HUES64 (cell line): ENCODE measurements at regions not wholly inside any gene's neighbourhood (a gene's known extent, or its start where the extent isn't known, plus 50 kb on each side); places are given as distances from the start of the nearest gene placed in this dataset.
A peak's percentile ranks its signal among the peaks of the same experiment; 100 is the strongest.

Source experiments
- H3K27ac ChIP-seq: 2 replicates; pipeline ENCODE4 v1.7.0; 2013; ENCODE audit warnings: low read depth, low read length, inconsistent platforms
- H3K27me3 ChIP-seq: 2 replicates; pipeline ENCODE4 v1.6.1; 2013; ENCODE audit warnings: mild to moderate bottlenecking, low read length; ENCODE audit not compliant: insufficient read depth
- H3K36me3 ChIP-seq: 2 replicates; pipeline ENCODE4 v1.6.1; 2013; ENCODE audit warnings: mild to moderate bottlenecking, low read length; ENCODE audit not compliant: insufficient read depth
- H3K4me1 ChIP-seq: 2 replicates; pipeline ENCODE4 v1.6.1; 2013; ENCODE audit warnings: mild to moderate bottlenecking, low read length, moderate library complexity; ENCODE audit not compliant: insufficient read depth
- H3K4me3 ChIP-seq: 2 replicates; pipeline ENCODE4 v1.5.1; 2013; ENCODE audit warnings: mild to moderate bottlenecking, low read length, moderate library complexity
- H3K9ac ChIP-seq: 2 replicates; pipeline ENCODE4 v1.6.1; 2013; ENCODE audit warnings: mild to moderate bottlenecking, low read depth, low read length
- H3K9me3 ChIP-seq: 2 replicates; pipeline ENCODE4 v1.6.1; 2013; ENCODE audit warnings: low read depth, low read length; ENCODE audit not compliant: insufficient read depth
- WGBS: fragments of 150-250, 120-280 bp; methylation state at CpG from one replicate; pipeline ENCODE4 v1.1.7; 2013; ENCODE audit warnings: missing lambda C conversion rate; 5-methylcytosine and 5-hydroxymethylcytosine counted together

DNA sequence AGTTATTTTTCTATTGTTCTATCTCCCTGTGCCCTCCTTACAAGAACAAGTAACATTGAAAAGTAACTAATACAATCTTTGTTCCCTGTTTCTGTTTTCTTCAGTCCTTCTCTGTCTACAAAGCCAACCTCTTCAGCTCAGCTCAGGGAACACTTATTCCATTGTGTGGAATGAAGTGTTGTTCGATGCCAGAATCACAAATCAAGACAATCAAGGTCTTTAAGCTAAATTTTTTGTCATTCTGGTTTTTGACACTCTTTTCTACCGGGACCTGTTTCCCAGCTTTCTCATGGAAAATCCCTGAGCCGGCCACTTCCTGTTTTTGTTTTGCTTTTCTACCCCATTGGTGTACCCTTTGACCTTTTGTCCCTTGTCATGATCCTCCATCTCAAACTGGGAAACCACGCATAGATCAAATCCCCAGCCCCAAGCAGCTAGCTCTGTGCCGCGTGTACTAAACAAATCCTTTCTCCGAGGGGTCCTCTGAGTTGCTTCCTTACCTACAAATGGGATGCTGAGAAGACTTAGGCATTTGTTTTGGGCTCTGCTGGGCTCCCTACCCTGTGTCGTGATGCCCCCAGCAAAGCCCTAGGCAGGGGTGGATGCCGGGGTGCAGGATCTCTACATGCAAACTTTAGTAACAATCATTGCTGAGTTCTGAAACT is 141.8 kb downstream of the TOMM20 start:
- H3K4me3 ChIP-seq = no peak overlapping the region
- no peaks in the 10 kb centered on the region for H3K36me3 ChIP-seq
- H3K27me3 ChIP-seq = no peaks in the 10 kb centered on the region
- peak overlapping the region; percentile 95 for H3K27ac ChIP-seq
- peak overlapping the region; percentile 55 for H3K9ac ChIP-seq
- peaks cover 33% of the 10 kb centered on the region for H3K4me1 ChIP-seq
- H3K9me3 ChIP-seq = no peaks in the 10 kb centered on the region
- 37% methylated on average over 9 of the region's 9 CpGs for WGBS

DNA sequence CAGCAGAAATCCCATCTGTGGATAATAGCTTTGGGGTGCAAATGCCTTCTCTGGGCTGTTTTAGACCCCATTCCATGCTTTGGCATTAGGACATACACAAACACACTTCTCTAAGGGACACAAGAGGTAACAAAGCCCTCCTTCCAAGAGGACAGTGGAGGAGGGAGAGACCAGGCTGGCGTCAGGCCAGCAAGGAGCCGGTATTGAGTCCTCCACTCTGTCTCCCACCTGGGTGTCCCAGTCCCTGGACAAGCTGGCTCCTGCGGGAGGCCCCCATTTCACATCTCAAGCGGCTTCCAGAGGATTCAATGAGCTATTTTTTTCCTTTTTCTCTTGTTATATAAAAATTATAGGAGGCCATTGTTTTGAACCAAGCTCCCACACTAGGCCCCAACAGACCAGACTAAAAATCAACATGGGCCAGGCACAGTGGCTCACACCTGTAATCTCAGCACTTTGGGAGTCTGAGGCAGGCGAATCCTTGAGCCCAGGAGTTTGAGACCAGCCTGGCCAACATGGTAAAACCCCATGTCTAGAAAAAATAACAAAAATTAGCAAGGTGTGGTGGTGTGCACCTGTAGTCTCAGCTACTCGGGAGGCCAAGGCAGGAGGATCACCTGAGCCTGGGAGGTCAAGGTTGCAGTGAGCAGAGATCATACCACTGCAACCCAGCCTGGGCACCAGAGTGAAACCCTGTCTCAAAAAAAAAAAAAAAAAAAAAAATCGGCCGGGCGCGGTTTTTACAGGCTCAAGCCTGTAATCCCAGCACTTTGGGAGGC is 142.9 kb downstream of the TOMM20 start:
- no peaks in the 10 kb centered on the region for H3K27me3 ChIP-seq
- H3K4me3 ChIP-seq = no peak overlapping the region
- no peak overlapping the region for H3K9ac ChIP-seq
- no peaks in the 10 kb centered on the region for H3K36me3 ChIP-seq
- peak overlapping the region; percentile 95; the same call in 1 of the 2 replicates for H3K27ac ChIP-seq
- H3K4me1 ChIP-seq = peaks cover 33% of the 10 kb centered on the region
- H3K9me3 ChIP-seq = no peaks in the 10 kb centered on the region
- 94% methylated on average over 10 of the region's 10 CpGs for WGBS

DNA sequence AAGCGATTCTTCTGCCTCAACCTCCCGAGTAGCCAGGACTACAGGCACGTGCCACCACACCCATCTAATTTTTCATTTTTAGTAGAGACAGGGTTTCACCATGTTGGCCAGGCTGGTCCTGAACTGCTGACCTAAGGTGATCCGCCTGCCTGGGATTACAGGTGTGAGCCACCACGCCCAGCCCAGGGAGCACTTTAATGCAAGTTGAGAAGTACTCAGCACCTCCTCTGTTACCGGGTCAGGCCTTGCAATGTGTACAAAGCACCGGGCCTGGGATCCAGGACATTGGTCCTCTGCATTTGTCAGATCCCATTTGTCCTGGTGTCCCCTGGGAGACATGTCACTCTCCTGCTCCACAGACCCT is 143.6 kb downstream of the TOMM20 start:
- Histone ChIP-seq H3K4me3 (no peak overlapping the region), H3K9me3 (no peaks in the 10 kb centered on the region), H3K4me1 (peaks cover 33% of the 10 kb centered on the region), H3K9ac (no peak overlapping the region), H3K27me3 (no peaks in the 10 kb centered on the region), H3K27ac (no peak overlapping the region), H3K36me3 (no peaks in the 10 kb centered on the region)
- whole genome bisulfite sequencing = 95% methylated on average over 7 of the region's 7 CpGs

DNA sequence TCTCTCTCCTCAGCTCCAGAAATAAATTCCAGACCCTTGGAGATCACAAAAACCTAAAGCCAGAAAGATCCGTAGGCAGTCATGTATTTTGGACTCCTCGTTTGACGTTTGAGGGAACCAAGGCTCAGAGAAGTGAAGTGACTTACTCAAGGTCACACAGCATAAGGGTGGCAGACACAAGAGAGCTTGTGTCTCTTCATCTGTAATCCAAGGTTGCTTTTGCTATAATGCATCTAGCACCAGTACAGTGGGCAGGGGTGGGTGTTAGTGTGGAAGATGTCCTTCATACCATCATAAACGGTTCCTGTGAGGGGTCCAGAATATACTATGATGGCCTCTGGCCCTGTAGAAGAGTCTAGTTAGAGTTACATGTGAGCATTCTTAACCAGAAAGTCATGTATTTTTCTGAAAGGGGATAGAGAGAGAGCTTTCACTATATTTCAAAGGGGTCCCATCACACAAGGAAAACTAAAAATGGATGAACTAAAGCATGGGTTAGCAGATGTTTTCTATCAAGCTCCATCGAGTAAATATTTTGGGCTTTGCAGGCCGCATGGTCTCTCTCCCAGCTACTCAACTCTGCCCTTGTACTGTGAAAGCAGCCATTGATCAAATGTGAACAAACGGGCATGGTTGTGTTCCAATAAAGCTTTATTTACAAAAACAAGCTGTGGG is 144.9 kb downstream of the TOMM20 start:
- H3K9me3 ChIP-seq = no peaks in the 10 kb centered on the region
- WGBS = 82% methylated on average over 7 of the region's 7 CpGs
- H3K27me3 ChIP-seq = no peaks in the 10 kb centered on the region
- H3K36me3 ChIP-seq = no peaks in the 10 kb centered on the region
- H3K4me1 ChIP-seq = peaks cover 40% of the 10 kb centered on the region
- peak overlapping the region; percentile 29; the same call in 1 of the 2 replicates for H3K27ac ChIP-seq
- no peak overlapping the region for H3K9ac ChIP-seq
- H3K4me3 ChIP-seq = no peak overlapping the region

DNA sequence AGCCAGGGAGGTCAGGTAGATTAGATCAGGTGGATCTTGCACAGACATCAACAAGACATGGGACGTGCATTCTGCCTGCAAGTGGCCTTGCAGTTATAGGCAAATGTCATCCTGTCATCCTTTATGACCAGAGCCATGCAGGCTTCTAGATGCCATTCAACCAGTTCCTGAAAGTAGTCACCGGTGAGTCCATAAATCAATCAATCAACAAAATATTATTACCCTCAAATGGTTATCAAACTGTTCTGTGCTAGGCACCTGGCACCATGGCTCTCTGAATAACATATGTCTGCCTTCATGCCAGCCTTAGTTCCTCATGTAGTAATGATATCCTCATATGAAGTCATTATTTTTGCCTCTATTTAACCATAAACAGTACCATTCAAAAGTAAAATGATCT is 146.9 kb downstream of the TOMM20 start:
- WGBS = 95% methylated on average over 2 of the region's 2 CpGs
- no peak overlapping the region for H3K4me3 ChIP-seq
- H3K36me3 ChIP-seq = no peaks in the 10 kb centered on the region
- no peaks in the 10 kb centered on the region for H3K9me3 ChIP-seq
- no peaks in the 10 kb centered on the region for H3K27me3 ChIP-seq
- no peak overlapping the region for H3K9ac ChIP-seq
- H3K4me1 ChIP-seq = peaks cover 28% of the 10 kb centered on the region
- H3K27ac ChIP-seq = no peak overlapping the region

DNA sequence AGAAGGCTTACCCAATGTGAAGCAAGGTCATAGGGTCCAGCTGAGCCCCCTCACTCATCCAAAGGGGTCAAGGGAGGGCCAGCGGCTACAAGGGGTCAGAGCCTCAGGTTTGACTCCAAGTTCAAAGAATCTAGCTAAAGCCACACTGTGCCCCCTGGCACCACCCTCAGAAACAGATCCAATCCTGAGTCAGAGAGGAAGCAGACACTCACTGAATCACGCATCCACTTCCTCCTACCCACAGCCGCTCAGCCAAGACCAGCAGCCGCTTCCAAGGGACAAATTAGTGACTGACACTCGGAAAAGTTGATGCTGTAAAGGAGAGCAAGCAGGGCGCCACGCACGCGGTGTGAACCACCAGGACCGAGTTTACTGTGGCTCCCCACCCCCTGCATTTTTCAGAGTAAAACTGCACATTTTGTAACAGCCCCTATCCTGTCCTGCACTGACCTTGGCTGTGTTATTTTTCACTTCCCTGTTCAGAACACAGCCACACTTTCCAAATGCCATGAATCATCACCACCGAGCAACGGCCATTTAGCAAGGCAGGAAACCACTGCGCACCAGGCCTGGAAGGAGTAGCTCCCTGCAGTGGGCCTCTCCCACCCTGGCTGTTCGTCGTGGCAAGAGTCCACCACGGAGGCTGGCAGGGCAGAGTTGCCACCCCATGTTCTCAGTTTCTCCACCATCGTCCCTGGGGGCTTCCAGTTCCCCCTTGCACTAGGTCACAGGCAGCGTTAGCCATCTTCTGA is 147.8 kb downstream of the TOMM20 start:
- H3K27ac ChIP-seq = no peak overlapping the region
- whole genome bisulfite sequencing = 88% methylated on average over 18 of the region's 18 CpGs
- no peaks in the 10 kb centered on the region for H3K36me3 ChIP-seq
- H3K9ac ChIP-seq = no peak overlapping the region
- no peaks in the 10 kb centered on the region for H3K27me3 ChIP-seq
- H3K9me3 ChIP-seq = no peaks in the 10 kb centered on the region
- H3K4me1 ChIP-seq = peaks cover 23% of the 10 kb centered on the region
- no peak overlapping the region for H3K4me3 ChIP-seq

DNA sequence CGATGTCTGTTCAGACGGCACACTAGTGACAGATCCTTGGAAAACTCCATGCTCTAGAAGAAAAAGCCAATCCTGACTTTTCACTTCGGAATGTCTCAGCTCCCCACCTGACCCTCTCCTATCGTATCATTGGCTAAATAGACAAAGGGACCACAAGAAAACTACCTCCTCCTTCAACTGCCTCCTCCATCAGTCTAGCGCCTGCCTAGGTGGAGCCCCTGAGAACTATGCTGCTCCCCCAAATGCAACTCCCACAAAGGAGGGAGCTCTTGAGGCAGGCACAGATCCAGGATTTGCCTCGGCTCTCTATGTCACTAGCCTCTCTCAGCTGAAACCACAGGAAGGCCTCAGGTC is 148.4 kb downstream of the TOMM20 start:
- Histone ChIP-seq H3K9ac (no peak overlapping the region), H3K27me3 (no peaks in the 10 kb centered on the region), H3K9me3 (no peaks in the 10 kb centered on the region), H3K4me1 (peaks cover 23% of the 10 kb centered on the region), H3K27ac (no peak overlapping the region), H3K4me3 (no peak overlapping the region), H3K36me3 (no peaks in the 10 kb centered on the region)
- 92% methylated on average over 6 of the region's 6 CpGs for WGBS

DNA sequence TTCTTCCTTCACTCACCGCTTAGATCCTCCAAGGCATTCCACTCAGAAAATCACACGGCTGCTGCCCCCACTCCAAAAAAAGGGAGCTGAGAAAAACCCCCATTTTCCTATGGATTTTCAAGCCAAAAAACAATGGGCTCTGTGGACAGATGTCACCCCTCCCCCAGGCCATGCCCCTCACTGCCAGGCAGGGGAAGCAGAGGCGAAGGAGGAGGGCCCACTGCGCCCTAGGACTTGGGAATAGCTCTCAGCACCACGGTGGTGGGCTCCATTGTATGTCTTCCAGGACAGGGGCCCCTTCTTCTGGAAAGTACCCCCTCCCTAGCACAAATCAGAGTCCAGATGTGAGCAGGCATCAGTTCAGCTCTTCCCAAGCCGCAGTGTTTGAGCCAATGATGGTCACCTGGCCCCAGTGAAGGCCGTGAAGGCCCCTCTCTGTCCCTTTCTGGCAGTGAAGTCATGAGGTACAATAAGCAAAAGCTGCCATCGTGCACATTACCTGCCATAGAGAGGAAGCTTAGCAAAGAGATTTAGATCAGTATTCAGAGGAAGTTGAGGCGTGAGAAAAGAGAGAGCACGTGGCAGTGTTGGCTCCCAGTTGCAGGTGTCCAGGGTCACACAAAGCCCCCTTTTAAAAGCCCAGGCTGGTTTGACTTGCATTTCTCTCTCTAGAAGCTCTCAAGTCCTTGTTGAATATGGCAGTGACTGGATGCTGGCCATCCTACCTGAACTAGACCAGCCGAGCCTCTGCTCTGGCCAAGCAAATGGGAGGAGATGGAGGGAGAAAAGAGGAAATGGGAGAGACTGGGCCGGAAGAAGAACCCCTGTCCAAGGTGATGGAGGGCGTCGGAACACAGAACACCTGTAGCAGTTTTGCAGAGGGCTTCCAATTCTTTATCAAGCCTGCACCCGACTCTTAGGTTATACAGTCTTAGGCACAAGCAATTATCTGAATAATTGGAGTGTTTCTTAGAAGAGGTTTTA is 149.0 kb downstream of the TOMM20 start:
- 89% methylated on average over 15 of the region's 15 CpGs for WGBS

DNA sequence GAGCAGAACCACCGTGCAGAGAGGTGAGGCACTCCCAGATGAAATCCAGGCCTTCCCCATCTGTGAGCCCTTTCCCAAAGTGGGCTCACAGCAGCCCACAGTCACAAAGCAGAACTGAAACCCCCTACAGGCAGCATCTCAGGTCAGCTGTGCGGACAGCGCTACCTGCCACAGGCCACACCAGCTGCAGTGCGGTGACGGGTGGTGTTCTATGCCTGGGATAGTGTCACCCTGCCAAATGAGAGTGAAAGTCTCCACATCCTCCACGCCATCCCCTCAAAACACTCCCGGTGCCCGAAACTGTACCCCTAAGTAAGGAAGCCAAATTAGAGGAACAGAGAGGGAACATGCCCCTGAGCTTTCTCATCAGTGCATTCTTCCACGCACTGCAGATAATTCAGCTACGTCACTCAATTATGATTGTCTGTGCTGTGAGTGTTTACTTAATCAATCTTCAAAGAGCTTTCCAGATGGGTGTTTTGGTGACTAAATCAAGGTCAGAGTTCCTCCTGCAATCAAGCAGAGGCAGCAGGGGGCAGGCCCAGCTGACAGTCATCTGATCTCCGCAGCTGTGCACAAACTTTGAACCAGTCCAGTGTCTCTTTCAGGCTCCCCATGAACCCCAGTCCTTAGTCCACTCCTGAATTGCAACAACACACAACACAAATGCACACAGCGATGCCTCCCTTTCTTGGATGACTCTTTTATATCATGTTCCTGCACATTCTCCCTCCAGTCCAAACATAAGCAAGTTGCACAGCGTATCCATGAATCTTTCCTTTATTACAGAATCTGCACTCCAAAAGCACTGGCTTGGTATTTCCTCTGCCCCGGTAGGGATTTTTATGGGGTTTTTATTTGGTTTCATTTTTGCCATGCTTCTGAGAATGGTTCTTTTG is 150.0 kb downstream of the TOMM20 start:
- Histone ChIP-seq H3K9me3 (no peaks in the 10 kb centered on the region), H3K27ac (no peak overlapping the region), H3K4me1 (peaks cover 16% of the 10 kb centered on the region), H3K36me3 (no peaks in the 10 kb centered on the region), H3K9ac (no peak overlapping the region), H3K27me3 (no peaks in the 10 kb centered on the region), H3K4me3 (no peak overlapping the region)
- 87% methylated on average over 13 of the region's 14 CpGs for WGBS

More for the DNA sequence above, 149.0 kb downstream of the TOMM20 start:
- no peak overlapping the region for H3K9ac ChIP-seq
- H3K4me1 ChIP-seq = peaks cover 25% of the 10 kb centered on the region
- no peaks in the 10 kb centered on the region for H3K9me3 ChIP-seq
- H3K36me3 ChIP-seq = no peaks in the 10 kb centered on the region
- no peaks in the 10 kb centered on the region for H3K27me3 ChIP-seq
- H3K27ac ChIP-seq = no peak overlapping the region
- no peak overlapping the region for H3K4me3 ChIP-seq
